Panc1 (cell line): ENCODE measurements at regions not wholly inside any gene's neighbourhood (a gene's known extent, or its start where the extent isn't known, plus 50 kb on each side); places are given as distances from the start of the nearest gene placed in this dataset.
"Not testable (repeated sequence)": the region's sequence is repeated elsewhere in the genome, so short reads cannot be mapped to it uniquely, and the experiment has no call there.

ENCODE experiments used
- ATAC-seq: fragments of 200-7000 bp; cut with Tn5 transposase; 2 replicates; pipeline ENCODE4 v1.9.1; 2020; ENCODE audit warnings: mild to moderate bottlenecking, moderate library complexity
- BruUV-seq: library from RNA; stranded (reverse); fragments of 400-500 nt; replicated peaks from 2 replicates; lab custom pipeline; 2021; lab: Mats Ljungman, UMichigan
- CTCF ChIA-PET: fragments of 300-600 bp; sonication (Branson Sonifier 250); formaldehyde crosslinking; loops from one replicate; lab custom pipeline; 2022; ENCODE audit warnings: antibody characterized with exemption; lab: Charles Lee
- POLR2A ChIA-PET: fragments of 300-600 bp; sonication (Branson Sonifier 250); formaldehyde crosslinking; loops from one replicate; lab custom pipeline; 2022; ENCODE audit warnings: antibody characterized with exemption; lab: Charles Lee
- DNase-seq: peaks from one replicate; pipeline ENCODE4 v3.0.0-alpha.2; 2010; ENCODE audit warnings: low read depth, low spot score
- H3K27ac ChIP-seq: 2 replicates; pipeline ENCODE4 v1.5.1; 2011; ENCODE audit warnings: mild to moderate bottlenecking, low read length, inconsistent platforms
- H3K27me3 ChIP-seq: fragments of 200-500 bp; sonication (Bioruptor generic); 2 replicates; pipeline ENCODE4 v1.6.0; 2014; ENCODE audit warnings: low read length, inconsistent platforms; ENCODE audit not compliant: control insufficient read depth, insufficient read depth
- H3K36me3 ChIP-seq: fragments of 200-500 bp; sonication (Bioruptor generic); 2 replicates; pipeline ENCODE4 v1.5.1; 2014; ENCODE audit warnings: inconsistent platforms, mild to moderate bottlenecking, low read length, moderate library complexity; ENCODE audit not compliant: control insufficient read depth, insufficient read depth
- H3K4me1 ChIP-seq: 2 replicates; pipeline ENCODE4 v1.5.1; 2011; ENCODE audit warnings: inconsistent platforms, mild to moderate bottlenecking, low read length, moderate library complexity; ENCODE audit not compliant: control insufficient read depth, insufficient read depth
- H3K4me3 ChIP-seq, 2 experiments: 2 replicates each; pipeline ENCODE4 v1.5.1; 2011 to 2012; ENCODE audit warnings: low read depth in 2 of 2, low read length in 2 of 2, mild to moderate bottlenecking in 2 of 2, inconsistent platforms in 1 of 2, moderate library complexity in 1 of 2
- H3K9me3 ChIP-seq: fragments of 200-500 bp; sonication (Bioruptor generic); 2 replicates; pipeline ENCODE4 v1.5.1; 2014; ENCODE audit warnings: low read depth, mild to moderate bottlenecking, inconsistent platforms, low read length, moderate library complexity; ENCODE audit not compliant: control insufficient read depth, insufficient read depth
- POLR2AphosphoS5 ChIP-seq: IDR thresholded peaks from 2 replicates; pipeline ENCODE4 v1.6.1; 2012; ENCODE audit warnings: mild to moderate bottlenecking, low read depth, low read length, moderate library complexity
- SIN3A ChIP-seq: IDR thresholded peaks from 2 replicates; pipeline ENCODE4 v1.6.1; 2012; ENCODE audit warnings: low read depth, mild to moderate bottlenecking, low read length, moderate library complexity, borderline replicate concordance; ENCODE audit not compliant: insufficient read depth
- TCF7L2 ChIP-seq: IDR thresholded peaks from 2 replicates; pipeline ENCODE4 v1.6.1; 2011; ENCODE audit warnings: mild to moderate bottlenecking, low read depth, low read length, inconsistent platforms
- in situ Hi-C: cut with HindIII; loops from 2 replicates; pipeline ENCODE4 v1.10.0; 2016; ENCODE audit warnings: low sequenced_read_pairs, low pct_unique_long_range_greater_than_20kb
- intact Hi-C: fragments of 100-400 bp; cut with micrococcal nuclease; formaldehyde crosslinking; loops from one replicate; pipeline ENCODE4 v1.10.0; 2022; ENCODE audit not compliant: unreplicated experiment
- TF ChIP-seq, protein P1 (sequence below): fragments of 450-650 bp; IDR thresholded peaks from 2 replicates; pipeline ENCODE4 v1.5.1; 2017; ENCODE audit warnings: mild to moderate bottlenecking
- TF ChIP-seq, protein P2 (sequence below), 2 experiments: IDR thresholded peaks; 2 replicates each; pipeline ENCODE4 v1.6.1; 2011 to 2012; ENCODE audit warnings: low read depth in 2 of 2, control low read depth in 1 of 2, low read length in 1 of 2, mild to moderate bottlenecking in 1 of 2, moderate library complexity in 1 of 2; ENCODE audit not compliant: insufficient read depth in 1 of 2

DNA sequence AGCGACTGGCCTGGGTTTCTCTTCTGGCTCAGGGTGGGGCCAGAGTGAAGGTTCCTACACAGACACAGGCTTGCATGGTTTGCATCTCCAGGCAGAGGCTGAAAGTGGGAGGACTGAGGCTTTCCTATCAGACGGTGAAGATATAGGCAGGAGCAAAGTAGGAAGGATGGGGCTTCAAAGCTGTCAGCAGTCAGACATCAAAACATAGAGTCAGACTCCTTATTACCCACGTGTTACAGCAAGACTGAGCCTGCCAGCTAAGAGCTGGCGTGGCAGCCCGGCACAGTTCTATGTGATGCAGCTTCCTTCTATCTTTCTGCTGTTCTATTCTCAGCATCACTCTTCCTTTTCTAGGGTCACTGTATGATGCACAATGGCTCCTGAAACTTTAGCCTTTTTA lies 445.1 kb downstream of the DOK5 start:
- no peak for ATAC-seq
- CTCF ChIA-PET, result interaction anchor here (0.6 kb wide), 1 partner anchor 519 kb away, joined by 3 read pairs; no protein-coding TSS in a partner anchor

GRCh38 chr20:54918993-54919392 lies 443.6 kb downstream of the DOK5 start:
- POLR2A ChIA-PET, DNase-seq, in situ Hi-C loops: not testable (repeated sequence)

More for the DNA sequence above, 445.1 kb downstream of the DOK5 start:
- in situ Hi-C loops, result no loop called here
- no peak for DNase-seq
- H3K9me3 ChIP-seq, result no peaks in the 10 kb centered on the region
- no peaks in the 10 kb centered on the region for H3K36me3 ChIP-seq
- TF ChIP-seq TCF7L2 (no peak), SIN3A (no peak), POLR2AphosphoS5 (no peak)
- TF ChIP-seq, protein P1, sequence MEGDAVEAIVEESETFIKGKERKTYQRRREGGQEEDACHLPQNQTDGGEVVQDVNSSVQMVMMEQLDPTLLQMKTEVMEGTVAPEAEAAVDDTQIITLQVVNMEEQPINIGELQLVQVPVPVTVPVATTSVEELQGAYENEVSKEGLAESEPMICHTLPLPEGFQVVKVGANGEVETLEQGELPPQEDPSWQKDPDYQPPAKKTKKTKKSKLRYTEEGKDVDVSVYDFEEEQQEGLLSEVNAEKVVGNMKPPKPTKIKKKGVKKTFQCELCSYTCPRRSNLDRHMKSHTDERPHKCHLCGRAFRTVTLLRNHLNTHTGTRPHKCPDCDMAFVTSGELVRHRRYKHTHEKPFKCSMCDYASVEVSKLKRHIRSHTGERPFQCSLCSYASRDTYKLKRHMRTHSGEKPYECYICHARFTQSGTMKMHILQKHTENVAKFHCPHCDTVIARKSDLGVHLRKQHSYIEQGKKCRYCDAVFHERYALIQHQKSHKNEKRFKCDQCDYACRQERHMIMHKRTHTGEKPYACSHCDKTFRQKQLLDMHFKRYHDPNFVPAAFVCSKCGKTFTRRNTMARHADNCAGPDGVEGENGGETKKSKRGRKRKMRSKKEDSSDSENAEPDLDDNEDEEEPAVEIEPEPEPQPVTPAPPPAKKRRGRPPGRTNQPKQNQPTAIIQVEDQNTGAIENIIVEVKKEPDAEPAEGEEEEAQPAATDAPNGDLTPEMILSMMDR, result no peak
- TF ChIP-seq, protein P2, sequence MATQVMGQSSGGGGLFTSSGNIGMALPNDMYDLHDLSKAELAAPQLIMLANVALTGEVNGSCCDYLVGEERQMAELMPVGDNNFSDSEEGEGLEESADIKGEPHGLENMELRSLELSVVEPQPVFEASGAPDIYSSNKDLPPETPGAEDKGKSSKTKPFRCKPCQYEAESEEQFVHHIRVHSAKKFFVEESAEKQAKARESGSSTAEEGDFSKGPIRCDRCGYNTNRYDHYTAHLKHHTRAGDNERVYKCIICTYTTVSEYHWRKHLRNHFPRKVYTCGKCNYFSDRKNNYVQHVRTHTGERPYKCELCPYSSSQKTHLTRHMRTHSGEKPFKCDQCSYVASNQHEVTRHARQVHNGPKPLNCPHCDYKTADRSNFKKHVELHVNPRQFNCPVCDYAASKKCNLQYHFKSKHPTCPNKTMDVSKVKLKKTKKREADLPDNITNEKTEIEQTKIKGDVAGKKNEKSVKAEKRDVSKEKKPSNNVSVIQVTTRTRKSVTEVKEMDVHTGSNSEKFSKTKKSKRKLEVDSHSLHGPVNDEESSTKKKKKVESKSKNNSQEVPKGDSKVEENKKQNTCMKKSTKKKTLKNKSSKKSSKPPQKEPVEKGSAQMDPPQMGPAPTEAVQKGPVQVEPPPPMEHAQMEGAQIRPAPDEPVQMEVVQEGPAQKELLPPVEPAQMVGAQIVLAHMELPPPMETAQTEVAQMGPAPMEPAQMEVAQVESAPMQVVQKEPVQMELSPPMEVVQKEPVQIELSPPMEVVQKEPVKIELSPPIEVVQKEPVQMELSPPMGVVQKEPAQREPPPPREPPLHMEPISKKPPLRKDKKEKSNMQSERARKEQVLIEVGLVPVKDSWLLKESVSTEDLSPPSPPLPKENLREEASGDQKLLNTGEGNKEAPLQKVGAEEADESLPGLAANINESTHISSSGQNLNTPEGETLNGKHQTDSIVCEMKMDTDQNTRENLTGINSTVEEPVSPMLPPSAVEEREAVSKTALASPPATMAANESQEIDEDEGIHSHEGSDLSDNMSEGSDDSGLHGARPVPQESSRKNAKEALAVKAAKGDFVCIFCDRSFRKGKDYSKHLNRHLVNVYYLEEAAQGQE (IDR thresholded peaks at IDR 0.05; ENCODE audit: insufficient read depth in 1 of 2, low read depth in 2 of 2, low read length in 1 of 2), result no peak
- intact Hi-C loops, result no loop called here
- no peaks in the 10 kb centered on the region for H3K27me3 ChIP-seq
- BruUV-seq, result no TSS peak
- POLR2A ChIA-PET, result interaction anchor here (0.6 kb wide), 1 partner anchor 424 kb away, joined by 4 read pairs; no protein-coding TSS in a partner anchor
- no peak overlapping the region for H3K4me3 ChIP-seq
- no peak overlapping the region for H3K27ac ChIP-seq
- no peaks in the 10 kb centered on the region for H3K4me1 ChIP-seq

DNA sequence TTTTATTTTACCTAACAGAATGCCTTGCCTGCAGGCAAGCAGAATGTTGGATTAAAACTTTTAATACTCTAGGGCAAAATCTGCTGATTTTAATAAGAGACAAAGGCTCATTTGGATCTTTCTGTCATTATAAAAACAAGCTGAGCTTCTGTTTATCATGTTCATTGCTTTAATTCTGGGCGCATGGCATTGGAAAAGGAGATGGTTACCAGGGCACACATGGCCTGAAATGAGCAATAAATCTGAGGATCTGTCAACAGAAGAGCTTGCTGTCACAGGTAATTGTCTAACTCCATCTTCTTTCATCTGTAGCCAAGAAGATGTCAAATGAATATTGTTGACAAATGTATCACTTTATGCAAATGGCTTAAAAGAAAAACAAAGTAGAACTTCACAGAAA lies 439.6 kb downstream of the DOK5 start:
- Histone ChIP-seq H3K9me3 (no peaks in the 10 kb centered on the region), H3K27ac (no peak overlapping the region), H3K36me3 (no peaks in the 10 kb centered on the region), H3K27me3 (no peaks in the 10 kb centered on the region), H3K4me1 (no peaks in the 10 kb centered on the region), H3K4me3 (no peak overlapping the region)
- CTCF ChIA-PET, result no interaction called here
- DNase-seq (no peak), ATAC-seq (no peak)
- intact Hi-C loops (no loop called here), in situ Hi-C loops (no loop called here)
- no TSS peak for BruUV-seq
- TF ChIP-seq, protein P1, result no peak
- TF ChIP-seq TCF7L2, result no peak
- TF ChIP-seq SIN3A, result no peak
- TF ChIP-seq POLR2AphosphoS5, result no peak
- TF ChIP-seq, protein P2 (IDR thresholded peaks at IDR 0.05; ENCODE audit: insufficient read depth in 1 of 2, low read depth in 2 of 2, low read length in 1 of 2), result no peak
- POLR2A ChIA-PET, result no interaction called here

More at GRCh38 chr20:54918993-54919392, 443.6 kb downstream of the DOK5 start:
- H3K36me3 ChIP-seq, H3K27me3 ChIP-seq, CTCF ChIA-PET, BruUV-seq, H3K4me1 ChIP-seq, ATAC-seq, H3K9me3 ChIP-seq, intact Hi-C loops, H3K4me3 ChIP-seq, H3K27ac ChIP-seq: not testable (repeated sequence)
